ENCODE measurements at regions not wholly inside any gene's neighbourhood (a gene's known extent, or its start where the extent isn't known, plus 50 kb on each side); places are given as distances from the start of the nearest gene placed in this dataset.

- H3K4me3 ChIP-seq (ENCODE audit: low read length) = no peak overlapping the region
- H3K27ac ChIP-seq (ENCODE audit: low read length) = no peak overlapping the region
- peaks cover 6% of the 10 kb centered on the region; the same call in 1 of the 2 replicates for H3K4me1 ChIP-seq (ENCODE audit: low read length)
- H3K9me3 ChIP-seq (ENCODE audit: insufficient read depth, low read length) = no peaks in the 10 kb centered on the region
- H3K27me3 ChIP-seq (ENCODE audit: low read depth, low read length) = no peaks in the 10 kb centered on the region
- TF ChIP-seq EZH2phosphoT487 (IDR thresholded peaks at IDR 0.05; ENCODE audit: low read depth) = no peak
- TF ChIP-seq, protein P1, sequence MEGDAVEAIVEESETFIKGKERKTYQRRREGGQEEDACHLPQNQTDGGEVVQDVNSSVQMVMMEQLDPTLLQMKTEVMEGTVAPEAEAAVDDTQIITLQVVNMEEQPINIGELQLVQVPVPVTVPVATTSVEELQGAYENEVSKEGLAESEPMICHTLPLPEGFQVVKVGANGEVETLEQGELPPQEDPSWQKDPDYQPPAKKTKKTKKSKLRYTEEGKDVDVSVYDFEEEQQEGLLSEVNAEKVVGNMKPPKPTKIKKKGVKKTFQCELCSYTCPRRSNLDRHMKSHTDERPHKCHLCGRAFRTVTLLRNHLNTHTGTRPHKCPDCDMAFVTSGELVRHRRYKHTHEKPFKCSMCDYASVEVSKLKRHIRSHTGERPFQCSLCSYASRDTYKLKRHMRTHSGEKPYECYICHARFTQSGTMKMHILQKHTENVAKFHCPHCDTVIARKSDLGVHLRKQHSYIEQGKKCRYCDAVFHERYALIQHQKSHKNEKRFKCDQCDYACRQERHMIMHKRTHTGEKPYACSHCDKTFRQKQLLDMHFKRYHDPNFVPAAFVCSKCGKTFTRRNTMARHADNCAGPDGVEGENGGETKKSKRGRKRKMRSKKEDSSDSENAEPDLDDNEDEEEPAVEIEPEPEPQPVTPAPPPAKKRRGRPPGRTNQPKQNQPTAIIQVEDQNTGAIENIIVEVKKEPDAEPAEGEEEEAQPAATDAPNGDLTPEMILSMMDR (IDR thresholded peaks at IDR 0.05; ENCODE audit: low read depth, low read length) = no peak
- H3K9ac ChIP-seq (ENCODE audit: low read length) = no peak overlapping the region
- H2AFZ ChIP-seq (ENCODE audit: low read depth, low read length) = no peak overlapping the region
- H3K79me2 ChIP-seq (ENCODE audit: low read length) = no peaks in the 10 kb centered on the region
- H4K20me1 ChIP-seq (ENCODE audit: insufficient read depth, low read length) = no peaks in the 10 kb centered on the region
- no peak overlapping the region for H3K4me2 ChIP-seq (ENCODE audit: low read length)
- no peaks in the 10 kb centered on the region for H3K36me3 ChIP-seq (replicated peaks; ENCODE audit: low read depth, low read length)
Observed at GRCh38 chr5:116736671-116737070, 162.0 kb upstream of the SEMA6A start.

DNA sequence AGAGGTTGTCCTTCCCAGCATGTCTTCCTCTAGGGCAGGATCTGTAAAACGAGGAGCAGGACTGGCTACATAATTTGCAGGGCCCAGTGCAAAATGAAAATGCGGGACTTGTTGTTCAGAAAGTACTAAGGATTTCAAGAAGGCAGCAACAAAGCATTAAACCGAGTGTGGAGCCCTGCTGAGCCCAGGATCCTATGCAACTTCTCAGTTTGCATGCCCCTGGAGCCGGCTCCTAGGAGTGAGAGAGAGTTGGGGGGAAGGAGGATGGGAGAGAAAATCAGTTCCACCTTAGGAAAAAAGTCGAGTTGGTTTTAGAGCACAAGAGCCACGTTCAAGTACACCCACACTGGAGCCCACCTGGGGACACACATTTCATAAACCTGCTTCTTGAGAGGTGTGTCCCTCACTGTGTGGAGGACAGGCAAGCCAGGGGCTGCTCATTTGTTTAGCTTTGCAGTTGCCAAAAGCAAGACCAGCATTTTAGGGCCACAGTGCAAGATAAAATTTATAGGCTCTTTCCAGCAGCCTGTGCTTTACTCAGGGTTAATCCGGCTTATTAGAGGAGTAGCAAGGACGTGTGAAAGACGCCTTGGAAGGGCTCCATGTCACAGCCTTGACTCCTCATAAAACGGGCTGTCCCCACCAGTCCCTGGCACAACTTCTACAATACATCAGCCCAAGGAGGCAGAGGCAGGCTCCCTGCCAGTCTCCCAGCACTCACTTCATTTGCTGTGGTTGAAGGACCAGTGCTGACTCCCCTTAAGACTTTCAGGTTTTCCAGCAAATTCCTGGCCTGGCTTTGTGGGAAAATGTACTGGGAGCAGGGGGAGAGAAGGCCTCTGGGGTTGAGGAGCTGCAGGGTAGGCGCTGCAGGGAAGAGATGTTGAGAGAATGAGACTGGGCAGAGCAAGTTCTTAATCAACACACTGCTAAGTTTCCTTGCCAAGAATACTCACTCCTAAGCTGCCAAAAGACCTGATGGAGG, 159.7 kb upstream of the SEMA6A start:
- Histone ChIP-seq H3K4me1 (ENCODE audit: low read length) (peaks cover 6% of the 10 kb centered on the region; the same call in 1 of the 2 replicates), H3K9ac (ENCODE audit: low read length) (no peak overlapping the region), H3K36me3 (replicated peaks; ENCODE audit: low read depth, low read length) (no peaks in the 10 kb centered on the region), H2AFZ (ENCODE audit: low read depth, low read length) (no peak overlapping the region), H4K20me1 (ENCODE audit: insufficient read depth, low read length) (no peaks in the 10 kb centered on the region), H3K79me2 (ENCODE audit: low read length) (no peaks in the 10 kb centered on the region), H3K9me3 (ENCODE audit: insufficient read depth, low read length) (no peaks in the 10 kb centered on the region), H3K27me3 (ENCODE audit: low read depth, low read length) (no peaks in the 10 kb centered on the region), H3K4me3 (ENCODE audit: low read length) (no peak overlapping the region), H3K27ac (ENCODE audit: low read length) (no peak overlapping the region), H3K4me2 (ENCODE audit: low read length) (no peak overlapping the region)
- TF ChIP-seq, protein P1 (IDR thresholded peaks at IDR 0.05; ENCODE audit: low read depth, low read length) = no peak
- no peak for TF ChIP-seq EZH2phosphoT487 (IDR thresholded peaks at IDR 0.05; ENCODE audit: low read depth)

- Histone ChIP-seq H3K4me3 (ENCODE audit: low read length) (no peak overlapping the region), H3K9ac (ENCODE audit: low read length) (no peak overlapping the region), H3K27ac (ENCODE audit: low read length) (no peak overlapping the region), H3K27me3 (ENCODE audit: low read depth, low read length) (no peaks in the 10 kb centered on the region), H3K4me2 (ENCODE audit: low read length) (no peak overlapping the region), H2AFZ (ENCODE audit: low read depth, low read length) (no peak overlapping the region), H4K20me1 (ENCODE audit: insufficient read depth, low read length) (no peaks in the 10 kb centered on the region), H3K36me3 (replicated peaks; ENCODE audit: low read depth, low read length) (no peaks in the 10 kb centered on the region), H3K4me1 (ENCODE audit: low read length) (no peaks in the 10 kb centered on the region), H3K9me3 (ENCODE audit: insufficient read depth, low read length) (no peaks in the 10 kb centered on the region), H3K79me2 (ENCODE audit: low read length) (no peaks in the 10 kb centered on the region)
- no peak for TF ChIP-seq EZH2phosphoT487 (IDR thresholded peaks at IDR 0.05; ENCODE audit: low read depth)
- TF ChIP-seq, protein P1 (IDR thresholded peaks at IDR 0.05; ENCODE audit: low read depth, low read length) = no peak
Observed at GRCh38 chr5:116732591-116732990, 158.0 kb upstream of the SEMA6A start.

- Histone ChIP-seq H3K4me3 (ENCODE audit: low read length) (no peak overlapping the region), H4K20me1 (ENCODE audit: insufficient read depth, low read length) (no peaks in the 10 kb centered on the region), H3K27ac (ENCODE audit: low read length) (no peak overlapping the region), H3K36me3 (replicated peaks; ENCODE audit: low read depth, low read length) (no peaks in the 10 kb centered on the region), H2AFZ (ENCODE audit: low read depth, low read length) (no peak overlapping the region), H3K4me2 (ENCODE audit: low read length) (no peak overlapping the region), H3K4me1 (ENCODE audit: low read length) (no peaks in the 10 kb centered on the region), H3K9me3 (ENCODE audit: insufficient read depth, low read length) (no peaks in the 10 kb centered on the region), H3K9ac (ENCODE audit: low read length) (no peak overlapping the region), H3K79me2 (ENCODE audit: low read length) (no peaks in the 10 kb centered on the region), H3K27me3 (ENCODE audit: low read depth, low read length) (no peaks in the 10 kb centered on the region)
- TF ChIP-seq, protein P1 (IDR thresholded peaks at IDR 0.05; ENCODE audit: low read depth, low read length) = no peak
- no peak for TF ChIP-seq EZH2phosphoT487 (IDR thresholded peaks at IDR 0.05; ENCODE audit: low read depth)
Observed at GRCh38 chr5:116731432-116731831, 156.8 kb upstream of the SEMA6A start.

Measured in OCI-LY3 (cell line).